ENCODE measurements at regions not wholly inside any gene's neighbourhood (a gene's known extent, or its start where the extent isn't known, plus 50 kb on each side); places are given as distances from the start of the nearest gene placed in this dataset.

GRCh38 chr2:160838147-160838546 is 322.1 kb upstream of the TANK start:
- Mint-ChIP-seq H3K36me3 (no peaks in the 10 kb centered on the region), H3K27me3 (ENCODE audit: low read depth) (no peaks in the 10 kb centered on the region), H3K4me3 (no peak overlapping the region), H3K9me3 (peaks cover 13% of the 10 kb centered on the region), H3K4me1 (peaks cover 7% of the 10 kb centered on the region; the same call in 1 of the 2 replicates), H3K27ac (no peak overlapping the region)
- CTCF ChIA-PET, result no interaction called here
- DNase-seq (ENCODE audit: low spot score) (no peak), ATAC-seq (no peak)
- TF ChIP-seq ZNF317 (CRISPR knock-in tag; IDR thresholded peaks at IDR 0.05; ENCODE audit: borderline replicate concordance, low read depth) (no peak), ATF1 (CRISPR knock-in tag; IDR thresholded peaks at IDR 0.05) (no peak), ESRRA (CRISPR knock-in tag; IDR thresholded peaks at IDR 0.05; ENCODE audit: borderline replicate concordance) (no peak), ZNF423 (CRISPR knock-in tag; IDR thresholded peaks at IDR 0.05) (no peak), NFATC4 (CRISPR knock-in tag; IDR thresholded peaks at IDR 0.05) (no peak), GABPB1 (CRISPR knock-in tag; IDR thresholded peaks at IDR 0.05) (no peak), ZNF121 (CRISPR knock-in tag; IDR thresholded peaks at IDR 0.05) (no peak), SMAD3 (CRISPR knock-in tag; IDR thresholded peaks at IDR 0.05; ENCODE audit: borderline replicate concordance) (no peak)
- TF ChIP-seq, protein P1, sequence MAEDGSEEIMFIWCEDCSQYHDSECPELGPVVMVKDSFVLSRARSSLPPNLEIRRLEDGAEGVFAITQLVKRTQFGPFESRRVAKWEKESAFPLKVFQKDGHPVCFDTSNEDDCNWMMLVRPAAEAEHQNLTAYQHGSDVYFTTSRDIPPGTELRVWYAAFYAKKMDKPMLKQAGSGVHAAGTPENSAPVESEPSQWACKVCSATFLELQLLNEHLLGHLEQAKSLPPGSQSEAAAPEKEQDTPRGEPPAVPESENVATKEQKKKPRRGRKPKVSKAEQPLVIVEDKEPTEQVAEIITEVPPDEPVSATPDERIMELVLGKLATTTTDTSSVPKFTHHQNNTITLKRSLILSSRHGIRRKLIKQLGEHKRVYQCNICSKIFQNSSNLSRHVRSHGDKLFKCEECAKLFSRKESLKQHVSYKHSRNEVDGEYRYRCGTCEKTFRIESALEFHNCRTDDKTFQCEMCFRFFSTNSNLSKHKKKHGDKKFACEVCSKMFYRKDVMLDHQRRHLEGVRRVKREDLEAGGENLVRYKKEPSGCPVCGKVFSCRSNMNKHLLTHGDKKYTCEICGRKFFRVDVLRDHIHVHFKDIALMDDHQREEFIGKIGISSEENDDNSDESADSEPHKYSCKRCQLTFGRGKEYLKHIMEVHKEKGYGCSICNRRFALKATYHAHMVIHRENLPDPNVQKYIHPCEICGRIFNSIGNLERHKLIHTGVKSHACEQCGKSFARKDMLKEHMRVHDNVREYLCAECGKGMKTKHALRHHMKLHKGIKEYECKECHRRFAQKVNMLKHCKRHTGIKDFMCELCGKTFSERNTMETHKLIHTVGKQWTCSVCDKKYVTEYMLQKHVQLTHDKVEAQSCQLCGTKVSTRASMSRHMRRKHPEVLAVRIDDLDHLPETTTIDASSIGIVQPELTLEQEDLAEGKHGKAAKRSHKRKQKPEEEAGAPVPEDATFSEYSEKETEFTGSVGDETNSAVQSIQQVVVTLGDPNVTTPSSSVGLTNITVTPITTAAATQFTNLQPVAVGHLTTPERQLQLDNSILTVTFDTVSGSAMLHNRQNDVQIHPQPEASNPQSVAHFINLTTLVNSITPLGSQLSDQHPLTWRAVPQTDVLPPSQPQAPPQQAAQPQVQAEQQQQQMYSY (CRISPR knock-in tag; IDR thresholded peaks at IDR 0.05), result no peak
- TF ChIP-seq, protein P2, sequence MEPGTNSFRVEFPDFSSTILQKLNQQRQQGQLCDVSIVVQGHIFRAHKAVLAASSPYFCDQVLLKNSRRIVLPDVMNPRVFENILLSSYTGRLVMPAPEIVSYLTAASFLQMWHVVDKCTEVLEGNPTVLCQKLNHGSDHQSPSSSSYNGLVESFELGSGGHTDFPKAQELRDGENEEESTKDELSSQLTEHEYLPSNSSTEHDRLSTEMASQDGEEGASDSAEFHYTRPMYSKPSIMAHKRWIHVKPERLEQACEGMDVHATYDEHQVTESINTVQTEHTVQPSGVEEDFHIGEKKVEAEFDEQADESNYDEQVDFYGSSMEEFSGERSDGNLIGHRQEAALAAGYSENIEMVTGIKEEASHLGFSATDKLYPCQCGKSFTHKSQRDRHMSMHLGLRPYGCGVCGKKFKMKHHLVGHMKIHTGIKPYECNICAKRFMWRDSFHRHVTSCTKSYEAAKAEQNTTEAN (CRISPR knock-in tag; IDR thresholded peaks at IDR 0.05), result no peak
- TF ChIP-seq, protein P3, sequence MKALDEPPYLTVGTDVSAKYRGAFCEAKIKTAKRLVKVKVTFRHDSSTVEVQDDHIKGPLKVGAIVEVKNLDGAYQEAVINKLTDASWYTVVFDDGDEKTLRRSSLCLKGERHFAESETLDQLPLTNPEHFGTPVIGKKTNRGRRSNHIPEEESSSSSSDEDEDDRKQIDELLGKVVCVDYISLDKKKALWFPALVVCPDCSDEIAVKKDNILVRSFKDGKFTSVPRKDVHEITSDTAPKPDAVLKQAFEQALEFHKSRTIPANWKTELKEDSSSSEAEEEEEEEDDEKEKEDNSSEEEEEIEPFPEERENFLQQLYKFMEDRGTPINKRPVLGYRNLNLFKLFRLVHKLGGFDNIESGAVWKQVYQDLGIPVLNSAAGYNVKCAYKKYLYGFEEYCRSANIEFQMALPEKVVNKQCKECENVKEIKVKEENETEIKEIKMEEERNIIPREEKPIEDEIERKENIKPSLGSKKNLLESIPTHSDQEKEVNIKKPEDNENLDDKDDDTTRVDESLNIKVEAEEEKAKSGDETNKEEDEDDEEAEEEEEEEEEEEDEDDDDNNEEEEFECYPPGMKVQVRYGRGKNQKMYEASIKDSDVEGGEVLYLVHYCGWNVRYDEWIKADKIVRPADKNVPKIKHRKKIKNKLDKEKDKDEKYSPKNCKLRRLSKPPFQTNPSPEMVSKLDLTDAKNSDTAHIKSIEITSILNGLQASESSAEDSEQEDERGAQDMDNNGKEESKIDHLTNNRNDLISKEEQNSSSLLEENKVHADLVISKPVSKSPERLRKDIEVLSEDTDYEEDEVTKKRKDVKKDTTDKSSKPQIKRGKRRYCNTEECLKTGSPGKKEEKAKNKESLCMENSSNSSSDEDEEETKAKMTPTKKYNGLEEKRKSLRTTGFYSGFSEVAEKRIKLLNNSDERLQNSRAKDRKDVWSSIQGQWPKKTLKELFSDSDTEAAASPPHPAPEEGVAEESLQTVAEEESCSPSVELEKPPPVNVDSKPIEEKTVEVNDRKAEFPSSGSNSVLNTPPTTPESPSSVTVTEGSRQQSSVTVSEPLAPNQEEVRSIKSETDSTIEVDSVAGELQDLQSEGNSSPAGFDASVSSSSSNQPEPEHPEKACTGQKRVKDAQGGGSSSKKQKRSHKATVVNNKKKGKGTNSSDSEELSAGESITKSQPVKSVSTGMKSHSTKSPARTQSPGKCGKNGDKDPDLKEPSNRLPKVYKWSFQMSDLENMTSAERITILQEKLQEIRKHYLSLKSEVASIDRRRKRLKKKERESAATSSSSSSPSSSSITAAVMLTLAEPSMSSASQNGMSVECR (CRISPR knock-in tag; IDR thresholded peaks at IDR 0.05; ENCODE audit: borderline replicate concordance), result no peak
- TF ChIP-seq, protein P4, sequence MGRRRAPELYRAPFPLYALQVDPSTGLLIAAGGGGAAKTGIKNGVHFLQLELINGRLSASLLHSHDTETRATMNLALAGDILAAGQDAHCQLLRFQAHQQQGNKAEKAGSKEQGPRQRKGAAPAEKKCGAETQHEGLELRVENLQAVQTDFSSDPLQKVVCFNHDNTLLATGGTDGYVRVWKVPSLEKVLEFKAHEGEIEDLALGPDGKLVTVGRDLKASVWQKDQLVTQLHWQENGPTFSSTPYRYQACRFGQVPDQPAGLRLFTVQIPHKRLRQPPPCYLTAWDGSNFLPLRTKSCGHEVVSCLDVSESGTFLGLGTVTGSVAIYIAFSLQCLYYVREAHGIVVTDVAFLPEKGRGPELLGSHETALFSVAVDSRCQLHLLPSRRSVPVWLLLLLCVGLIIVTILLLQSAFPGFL (CRISPR knock-in tag; IDR thresholded peaks at IDR 0.05; ENCODE audit: borderline replicate concordance), result no peak
- TF ChIP-seq, protein P5, sequence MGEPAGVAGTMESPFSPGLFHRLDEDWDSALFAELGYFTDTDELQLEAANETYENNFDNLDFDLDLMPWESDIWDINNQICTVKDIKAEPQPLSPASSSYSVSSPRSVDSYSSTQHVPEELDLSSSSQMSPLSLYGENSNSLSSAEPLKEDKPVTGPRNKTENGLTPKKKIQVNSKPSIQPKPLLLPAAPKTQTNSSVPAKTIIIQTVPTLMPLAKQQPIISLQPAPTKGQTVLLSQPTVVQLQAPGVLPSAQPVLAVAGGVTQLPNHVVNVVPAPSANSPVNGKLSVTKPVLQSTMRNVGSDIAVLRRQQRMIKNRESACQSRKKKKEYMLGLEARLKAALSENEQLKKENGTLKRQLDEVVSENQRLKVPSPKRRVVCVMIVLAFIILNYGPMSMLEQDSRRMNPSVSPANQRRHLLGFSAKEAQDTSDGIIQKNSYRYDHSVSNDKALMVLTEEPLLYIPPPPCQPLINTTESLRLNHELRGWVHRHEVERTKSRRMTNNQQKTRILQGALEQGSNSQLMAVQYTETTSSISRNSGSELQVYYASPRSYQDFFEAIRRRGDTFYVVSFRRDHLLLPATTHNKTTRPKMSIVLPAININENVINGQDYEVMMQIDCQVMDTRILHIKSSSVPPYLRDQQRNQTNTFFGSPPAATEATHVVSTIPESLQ (CRISPR knock-in tag; IDR thresholded peaks at IDR 0.05), result no peak
- TF ChIP-seq, protein P6, sequence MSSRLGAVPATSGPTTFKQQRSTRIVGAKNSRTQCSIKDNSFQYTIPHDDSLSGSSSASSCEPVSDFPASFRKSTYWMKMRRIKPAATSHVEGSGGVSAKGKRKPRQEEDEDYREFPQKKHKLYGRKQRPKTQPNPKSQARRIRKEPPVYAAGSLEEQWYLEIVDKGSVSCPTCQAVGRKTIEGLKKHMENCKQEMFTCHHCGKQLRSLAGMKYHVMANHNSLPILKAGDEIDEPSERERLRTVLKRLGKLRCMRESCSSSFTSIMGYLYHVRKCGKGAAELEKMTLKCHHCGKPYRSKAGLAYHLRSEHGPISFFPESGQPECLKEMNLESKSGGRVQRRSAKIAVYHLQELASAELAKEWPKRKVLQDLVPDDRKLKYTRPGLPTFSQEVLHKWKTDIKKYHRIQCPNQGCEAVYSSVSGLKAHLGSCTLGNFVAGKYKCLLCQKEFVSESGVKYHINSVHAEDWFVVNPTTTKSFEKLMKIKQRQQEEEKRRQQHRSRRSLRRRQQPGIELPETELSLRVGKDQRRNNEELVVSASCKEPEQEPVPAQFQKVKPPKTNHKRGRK (CRISPR knock-in tag; IDR thresholded peaks at IDR 0.05; ENCODE audit: borderline replicate concordance), result no peak
- TF ChIP-seq, protein P7, sequence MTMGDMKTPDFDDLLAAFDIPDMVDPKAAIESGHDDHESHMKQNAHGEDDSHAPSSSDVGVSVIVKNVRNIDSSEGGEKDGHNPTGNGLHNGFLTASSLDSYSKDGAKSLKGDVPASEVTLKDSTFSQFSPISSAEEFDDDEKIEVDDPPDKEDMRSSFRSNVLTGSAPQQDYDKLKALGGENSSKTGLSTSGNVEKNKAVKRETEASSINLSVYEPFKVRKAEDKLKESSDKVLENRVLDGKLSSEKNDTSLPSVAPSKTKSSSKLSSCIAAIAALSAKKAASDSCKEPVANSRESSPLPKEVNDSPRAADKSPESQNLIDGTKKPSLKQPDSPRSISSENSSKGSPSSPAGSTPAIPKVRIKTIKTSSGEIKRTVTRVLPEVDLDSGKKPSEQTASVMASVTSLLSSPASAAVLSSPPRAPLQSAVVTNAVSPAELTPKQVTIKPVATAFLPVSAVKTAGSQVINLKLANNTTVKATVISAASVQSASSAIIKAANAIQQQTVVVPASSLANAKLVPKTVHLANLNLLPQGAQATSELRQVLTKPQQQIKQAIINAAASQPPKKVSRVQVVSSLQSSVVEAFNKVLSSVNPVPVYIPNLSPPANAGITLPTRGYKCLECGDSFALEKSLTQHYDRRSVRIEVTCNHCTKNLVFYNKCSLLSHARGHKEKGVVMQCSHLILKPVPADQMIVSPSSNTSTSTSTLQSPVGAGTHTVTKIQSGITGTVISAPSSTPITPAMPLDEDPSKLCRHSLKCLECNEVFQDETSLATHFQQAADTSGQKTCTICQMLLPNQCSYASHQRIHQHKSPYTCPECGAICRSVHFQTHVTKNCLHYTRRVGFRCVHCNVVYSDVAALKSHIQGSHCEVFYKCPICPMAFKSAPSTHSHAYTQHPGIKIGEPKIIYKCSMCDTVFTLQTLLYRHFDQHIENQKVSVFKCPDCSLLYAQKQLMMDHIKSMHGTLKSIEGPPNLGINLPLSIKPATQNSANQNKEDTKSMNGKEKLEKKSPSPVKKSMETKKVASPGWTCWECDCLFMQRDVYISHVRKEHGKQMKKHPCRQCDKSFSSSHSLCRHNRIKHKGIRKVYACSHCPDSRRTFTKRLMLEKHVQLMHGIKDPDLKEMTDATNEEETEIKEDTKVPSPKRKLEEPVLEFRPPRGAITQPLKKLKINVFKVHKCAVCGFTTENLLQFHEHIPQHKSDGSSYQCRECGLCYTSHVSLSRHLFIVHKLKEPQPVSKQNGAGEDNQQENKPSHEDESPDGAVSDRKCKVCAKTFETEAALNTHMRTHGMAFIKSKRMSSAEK (CRISPR knock-in tag; IDR thresholded peaks at IDR 0.05; ENCODE audit: borderline replicate concordance), result no peak
- TF ChIP-seq, protein P8, sequence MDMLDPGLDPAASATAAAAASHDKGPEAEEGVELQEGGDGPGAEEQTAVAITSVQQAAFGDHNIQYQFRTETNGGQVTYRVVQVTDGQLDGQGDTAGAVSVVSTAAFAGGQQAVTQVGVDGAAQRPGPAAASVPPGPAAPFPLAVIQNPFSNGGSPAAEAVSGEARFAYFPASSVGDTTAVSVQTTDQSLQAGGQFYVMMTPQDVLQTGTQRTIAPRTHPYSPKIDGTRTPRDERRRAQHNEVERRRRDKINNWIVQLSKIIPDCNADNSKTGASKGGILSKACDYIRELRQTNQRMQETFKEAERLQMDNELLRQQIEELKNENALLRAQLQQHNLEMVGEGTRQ (CRISPR knock-in tag; IDR thresholded peaks at IDR 0.05), result no peak
- POLR2A ChIA-PET, result no interaction called here
